Vagina (tissue), 2 donors: ENCODE measurements at regions not wholly inside any gene's neighbourhood (a gene's known extent, or its start where the extent isn't known, plus 50 kb on each side); places are given as distances from the start of the nearest gene placed in this dataset.

Experiments used
- CTCF ChIP-seq, 3 experiments: fragments of 450-650 bp in 2 of 3; fragments of 200-600 bp in 1 of 3; sonication (generic) in 1 of 3; IDR thresholded peaks; one replicate each; pipeline ENCODE4 v1.5.1; 2017 to 2019; ENCODE audit warnings: antibody characterized with exemption in 3 of 3, mild to moderate bottlenecking in 2 of 3, moderate library complexity in 2 of 3
- POLR2A ChIP-seq, 2 donors: fragments of 450-650 bp; IDR thresholded peaks; one replicate each; pipeline ENCODE4 v1.6.1; 2017; ENCODE audit warnings: antibody characterized with exemption in 2 of 2, mild to moderate bottlenecking in 2 of 2, moderate library complexity in 2 of 2
- POLR2AphosphoS5 ChIP-seq, 2 donors: sonication (generic); formaldehyde crosslinking; IDR thresholded peaks; one replicate each; pipeline ENCODE4 v1.9.0; 2017; ENCODE audit warnings: antibody characterized with exemption in 2 of 2, mild to moderate bottlenecking in 2 of 2, low read depth in 1 of 2; ENCODE audit not compliant: insufficient read depth in 1 of 2

GRCh38 chr16:11440657-11441012, 95.4 kb downstream of the RMI2 start:
- no peak for TF ChIP-seq POLR2A (IDR thresholded peaks at IDR 0.05)
- TF ChIP-seq CTCF (IDR thresholded peaks at IDR 0.05) = no peak
- TF ChIP-seq POLR2AphosphoS5 (IDR thresholded peaks at IDR 0.05; ENCODE audit: insufficient read depth in 1 of 2, low read depth in 1 of 2) = no peak
